Cardiac fibroblast (primary cell): ENCODE measurements at regions not wholly inside any gene's neighbourhood (a gene's known extent, or its start where the extent isn't known, plus 50 kb on each side); places are given as distances from the start of the nearest gene placed in this dataset.

Source experiments
- DNase-seq, 2 donors: peaks; one replicate each; pipeline versions ENCODE4 v3.0.0 to v3.0.0-alpha.2; 2010; ENCODE audit warnings: low read depth in 2 of 2
- H3K4me3 ChIP-seq, 2 donors: replicated peaks in 1 of 2; 1 replicate in 1 of 2; 2 replicates in 1 of 2; pipeline ENCODE4 v1.5.1; 2011; ENCODE audit warnings: low read depth in 2 of 2, low read length in 2 of 2, mild to moderate bottlenecking in 2 of 2, moderate library complexity in 1 of 2
- TF ChIP-seq, protein P1 (sequence below): IDR thresholded peaks from one replicate; pipeline ENCODE4 v1.5.1; 2011; ENCODE audit warnings: low read depth, mild to moderate bottlenecking, low read length, inconsistent platforms

DNA sequence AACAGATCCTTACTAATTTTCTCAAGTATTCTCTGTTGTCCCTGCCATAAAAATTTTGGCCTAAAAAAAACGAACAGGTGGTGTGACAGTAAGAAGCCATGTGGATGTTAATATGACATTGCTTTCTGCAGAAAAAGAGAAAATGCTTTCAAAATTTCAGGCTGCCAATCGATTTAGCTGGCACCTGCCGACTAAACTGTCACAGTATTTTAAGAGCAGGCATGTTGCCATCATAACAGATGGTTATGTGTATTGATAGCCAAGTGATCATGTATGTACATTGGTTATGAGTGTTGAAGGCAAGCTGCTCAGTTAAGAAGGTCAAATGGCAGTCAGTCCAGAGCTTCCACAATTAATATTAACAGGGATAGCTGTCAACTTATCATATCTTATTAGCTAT, 1017.0 kb downstream of the MRPL39 start:
- TF ChIP-seq, protein P1, sequence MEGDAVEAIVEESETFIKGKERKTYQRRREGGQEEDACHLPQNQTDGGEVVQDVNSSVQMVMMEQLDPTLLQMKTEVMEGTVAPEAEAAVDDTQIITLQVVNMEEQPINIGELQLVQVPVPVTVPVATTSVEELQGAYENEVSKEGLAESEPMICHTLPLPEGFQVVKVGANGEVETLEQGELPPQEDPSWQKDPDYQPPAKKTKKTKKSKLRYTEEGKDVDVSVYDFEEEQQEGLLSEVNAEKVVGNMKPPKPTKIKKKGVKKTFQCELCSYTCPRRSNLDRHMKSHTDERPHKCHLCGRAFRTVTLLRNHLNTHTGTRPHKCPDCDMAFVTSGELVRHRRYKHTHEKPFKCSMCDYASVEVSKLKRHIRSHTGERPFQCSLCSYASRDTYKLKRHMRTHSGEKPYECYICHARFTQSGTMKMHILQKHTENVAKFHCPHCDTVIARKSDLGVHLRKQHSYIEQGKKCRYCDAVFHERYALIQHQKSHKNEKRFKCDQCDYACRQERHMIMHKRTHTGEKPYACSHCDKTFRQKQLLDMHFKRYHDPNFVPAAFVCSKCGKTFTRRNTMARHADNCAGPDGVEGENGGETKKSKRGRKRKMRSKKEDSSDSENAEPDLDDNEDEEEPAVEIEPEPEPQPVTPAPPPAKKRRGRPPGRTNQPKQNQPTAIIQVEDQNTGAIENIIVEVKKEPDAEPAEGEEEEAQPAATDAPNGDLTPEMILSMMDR = no peak
- no peak overlapping the region for H3K4me3 ChIP-seq
- DNase-seq = no peak

DNA sequence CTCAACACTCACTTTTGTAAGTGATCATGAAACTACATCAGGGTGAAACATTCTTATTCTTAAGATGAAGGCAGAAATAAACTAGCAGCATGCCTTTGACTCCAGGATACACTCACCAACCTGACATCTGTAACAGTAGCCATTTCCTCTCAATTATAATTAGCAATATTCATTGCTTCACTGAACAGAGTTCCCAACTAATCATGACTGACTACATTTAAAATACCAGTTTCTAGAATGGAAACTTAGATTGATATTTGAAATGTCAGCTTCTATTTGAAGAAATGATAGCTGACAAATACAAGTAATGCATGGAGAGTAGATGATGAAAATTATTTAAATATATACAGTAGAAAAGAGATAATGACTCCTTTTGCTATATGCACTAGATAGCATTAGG, 1023.8 kb downstream of the MRPL39 start:
- TF ChIP-seq, protein P1 = no peak
- no peak for DNase-seq
- no peak overlapping the region for H3K4me3 ChIP-seq

DNA sequence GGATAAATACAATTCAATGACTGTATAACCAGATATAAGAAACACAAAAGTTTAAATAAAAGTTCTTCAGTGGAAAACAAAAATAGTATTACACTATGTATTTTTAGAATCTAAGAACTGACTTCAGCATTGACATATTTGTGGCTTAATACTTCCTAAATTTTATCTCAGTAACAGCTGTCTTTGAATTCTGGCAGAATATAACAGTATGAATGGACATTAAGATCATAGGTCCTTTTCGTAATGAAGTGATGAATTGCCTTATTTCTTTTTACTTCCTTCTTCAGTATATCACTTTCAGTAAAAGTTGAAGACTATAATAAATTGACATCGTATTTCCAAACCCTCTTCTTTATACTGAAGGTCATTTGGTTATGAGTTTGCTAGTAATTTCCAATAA, 1030.0 kb downstream of the MRPL39 start:
- no peak overlapping the region for H3K4me3 ChIP-seq
- no peak for DNase-seq
- TF ChIP-seq, protein P1 = no peak

DNA sequence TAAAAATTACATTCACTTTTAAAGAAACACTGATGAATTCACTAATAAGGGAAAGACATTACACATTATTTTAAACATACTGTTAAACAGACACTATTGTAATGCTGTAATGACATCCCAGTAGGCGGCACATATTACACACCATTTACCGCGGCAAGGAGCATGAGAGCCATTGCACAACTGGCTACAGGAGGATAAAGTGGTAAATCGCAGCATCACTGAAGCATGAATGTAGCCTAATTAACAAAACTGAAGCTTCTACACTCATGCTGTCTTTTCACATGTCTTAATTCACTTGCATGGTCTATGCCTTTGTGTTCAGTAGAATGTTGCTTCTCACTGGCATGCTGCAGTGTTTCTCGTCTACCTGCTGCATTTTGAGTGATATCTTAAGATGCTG, 1046.0 kb downstream of the MRPL39 start:
- no peak overlapping the region for H3K4me3 ChIP-seq
- TF ChIP-seq, protein P1 = no peak
- no peak for DNase-seq

DNA sequence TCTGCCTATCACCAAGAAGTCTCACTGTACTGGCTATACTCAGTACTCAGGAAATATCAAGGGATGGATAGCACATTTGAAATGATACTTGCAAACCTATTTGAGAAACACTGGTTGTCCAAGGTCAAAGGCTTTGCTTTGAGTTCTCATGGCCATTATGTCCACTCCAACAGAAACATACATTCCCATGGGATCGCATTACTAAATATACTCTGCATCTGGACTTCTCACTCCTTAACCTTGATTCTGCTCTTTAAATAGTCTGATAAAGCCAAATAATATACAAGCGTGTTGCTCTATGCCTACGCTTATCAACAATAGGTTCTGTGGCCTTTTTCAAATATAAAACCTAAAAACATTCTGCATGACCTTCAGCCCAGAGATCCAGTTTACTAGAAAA, 1054.8 kb downstream of the MRPL39 start:
- H3K4me3 ChIP-seq = no peak overlapping the region
- TF ChIP-seq, protein P1 = no peak
- no peak for DNase-seq

DNA sequence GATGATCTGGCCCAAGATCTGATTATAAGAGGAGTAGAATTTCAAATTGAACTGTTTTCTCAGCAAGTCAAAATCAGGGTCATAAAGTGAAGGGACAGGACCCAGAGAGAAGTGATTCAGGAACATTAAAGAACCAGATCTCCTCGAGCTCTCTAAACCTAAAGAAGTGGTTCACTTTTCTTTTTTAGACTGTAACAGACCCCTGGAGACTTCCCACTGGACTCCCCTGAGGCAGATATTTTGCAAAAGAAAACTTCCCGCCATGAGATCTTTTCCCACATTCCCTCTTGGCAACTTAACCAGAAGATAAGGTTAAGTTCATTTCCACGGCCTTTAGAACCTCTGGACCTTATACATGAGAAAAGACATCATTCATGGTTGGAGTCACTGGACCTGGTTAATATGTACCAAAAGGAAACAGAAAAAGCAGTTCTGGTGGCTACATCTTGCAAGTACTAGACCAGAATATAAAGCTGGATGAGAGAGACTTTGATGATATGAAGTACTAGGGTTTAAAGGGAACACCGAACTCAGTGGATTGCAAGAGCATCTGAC, 1061.4 kb downstream of the MRPL39 start:
- no peak for DNase-seq
- TF ChIP-seq, protein P1 = no peak
- no peak overlapping the region for H3K4me3 ChIP-seq

DNA sequence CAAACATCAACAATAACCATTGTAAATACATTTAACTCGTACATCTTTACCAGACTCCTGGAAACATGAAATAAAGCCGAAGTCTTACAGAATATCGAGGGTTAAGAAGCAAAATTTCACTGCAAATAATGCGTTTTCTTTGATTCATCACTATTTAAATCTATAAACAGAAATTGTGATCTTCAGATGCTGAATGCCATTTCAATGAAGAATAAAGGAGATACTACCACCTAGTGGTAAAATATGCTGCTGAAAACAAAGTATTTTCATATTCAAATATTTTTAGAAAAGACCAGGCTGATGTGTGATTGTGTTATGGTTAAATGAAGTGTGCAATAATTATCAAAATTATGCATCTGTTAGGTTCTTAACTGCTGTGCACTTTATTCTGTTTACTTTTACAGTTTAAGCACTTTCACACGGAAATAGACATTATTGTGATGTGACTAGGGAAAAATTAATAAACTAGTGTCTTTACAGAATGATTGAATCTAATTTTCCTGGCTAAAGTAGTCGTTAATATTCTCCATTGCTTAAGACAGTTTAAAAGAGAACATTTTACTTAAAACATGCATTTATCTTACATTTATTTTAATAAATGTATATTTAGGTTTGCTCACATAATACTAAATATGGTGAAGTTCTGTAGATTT, 1093.1 kb downstream of the MRPL39 start:
- peak in 1 of 2 donors; percentile 20 for DNase-seq
- TF ChIP-seq, protein P1 = peak; percentile 31
- H3K4me3 ChIP-seq = no peak overlapping the region
